AG04450 (cell line): ENCODE measurements at regions not wholly inside any gene's neighbourhood (a gene's known extent, or its start where the extent isn't known, plus 50 kb on each side); places are given as distances from the start of the nearest gene placed in this dataset.
"Not testable (repeated sequence)": the region's sequence is repeated elsewhere in the genome, so short reads cannot be mapped to it uniquely, and the experiment has no call there.

Experiments used
- CTCF ChIA-PET: fragments of 300-600, 350-600 bp; formaldehyde crosslinking; extraction: SDS; loops from one replicate; lab custom pipeline; 2022; ENCODE audit warnings: antibody characterized with exemption, inconsistent platforms; lab: Charles Lee
- POLR2A ChIA-PET: fragments of 350-600 bp; formaldehyde crosslinking; extraction: SDS; loops from one replicate; lab custom pipeline; 2021; ENCODE audit warnings: antibody characterized with exemption, inconsistent platforms; lab: Yijun Ruan, JAX
- DNase-seq: peaks from one replicate; pipeline ENCODE4 v3.0.0-alpha.2; 2011; ENCODE audit warnings: low read depth, low spot score
- H3K27ac ChIP-seq: one replicate; pipeline ENCODE4 v1.5.1; 2012; ENCODE audit warnings: low read depth, low read length, control low read depth
- H3K27me3 ChIP-seq: one replicate; pipeline ENCODE4 v1.6.0; 2012; ENCODE audit warnings: low read length; ENCODE audit not compliant: control insufficient read depth, insufficient read depth
- H3K4me3 ChIP-seq: 2 replicates; pipeline ENCODE4 v1.5.1; 2011; ENCODE audit warnings: mild to moderate bottlenecking, low read depth, low read length, control low read depth
- H3K9me3 ChIP-seq: 2 replicates; pipeline ENCODE4 v1.5.1; 2012; ENCODE audit warnings: low read length; ENCODE audit not compliant: control insufficient read depth, insufficient read depth
- TF ChIP-seq, protein P1 (sequence below): IDR thresholded peaks from 2 replicates; pipeline ENCODE4 v1.5.1; 2011; ENCODE audit warnings: low read depth, low read length, control low read depth, inconsistent platforms

GRCh38 chr1:189253601-189254350, 1223.9 kb downstream of the BRINP3 start:
- ChIA-PET POLR2A (no interaction called here), CTCF (no interaction called here)
- H3K4me3 ChIP-seq, result no peak overlapping the region
- no peaks in the 10 kb centered on the region for H3K27me3 ChIP-seq
- no peak overlapping the region for H3K27ac ChIP-seq
- DNase-seq, result no peak
- H3K9me3 ChIP-seq, result no peaks in the 10 kb centered on the region
- TF ChIP-seq, protein P1, sequence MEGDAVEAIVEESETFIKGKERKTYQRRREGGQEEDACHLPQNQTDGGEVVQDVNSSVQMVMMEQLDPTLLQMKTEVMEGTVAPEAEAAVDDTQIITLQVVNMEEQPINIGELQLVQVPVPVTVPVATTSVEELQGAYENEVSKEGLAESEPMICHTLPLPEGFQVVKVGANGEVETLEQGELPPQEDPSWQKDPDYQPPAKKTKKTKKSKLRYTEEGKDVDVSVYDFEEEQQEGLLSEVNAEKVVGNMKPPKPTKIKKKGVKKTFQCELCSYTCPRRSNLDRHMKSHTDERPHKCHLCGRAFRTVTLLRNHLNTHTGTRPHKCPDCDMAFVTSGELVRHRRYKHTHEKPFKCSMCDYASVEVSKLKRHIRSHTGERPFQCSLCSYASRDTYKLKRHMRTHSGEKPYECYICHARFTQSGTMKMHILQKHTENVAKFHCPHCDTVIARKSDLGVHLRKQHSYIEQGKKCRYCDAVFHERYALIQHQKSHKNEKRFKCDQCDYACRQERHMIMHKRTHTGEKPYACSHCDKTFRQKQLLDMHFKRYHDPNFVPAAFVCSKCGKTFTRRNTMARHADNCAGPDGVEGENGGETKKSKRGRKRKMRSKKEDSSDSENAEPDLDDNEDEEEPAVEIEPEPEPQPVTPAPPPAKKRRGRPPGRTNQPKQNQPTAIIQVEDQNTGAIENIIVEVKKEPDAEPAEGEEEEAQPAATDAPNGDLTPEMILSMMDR, result no peak

DNA sequence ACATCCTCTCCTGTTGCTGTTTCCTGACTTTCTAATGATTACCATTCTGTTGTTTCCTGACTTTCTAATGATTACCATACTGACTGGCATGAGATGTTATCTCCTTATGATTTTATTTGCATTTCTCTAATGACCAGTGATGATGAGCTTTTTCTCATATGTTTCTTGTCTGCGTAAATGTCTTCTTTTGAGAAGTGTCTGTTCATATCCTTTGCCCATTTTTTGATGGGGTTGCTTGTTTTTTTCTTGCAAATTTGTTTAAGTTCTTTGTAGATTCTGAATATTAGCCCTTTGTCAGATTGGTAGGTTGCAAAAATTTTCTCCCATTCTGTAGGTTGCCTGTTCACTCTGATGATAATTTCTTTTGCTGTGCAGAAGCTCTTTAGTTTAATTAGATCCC, 1216.5 kb downstream of the BRINP3 start:
- H3K27ac ChIP-seq, POLR2A ChIA-PET, H3K9me3 ChIP-seq, CTCF ChIA-PET, DNase-seq, H3K4me3 ChIP-seq, H3K27me3 ChIP-seq: not testable (repeated sequence)

DNA sequence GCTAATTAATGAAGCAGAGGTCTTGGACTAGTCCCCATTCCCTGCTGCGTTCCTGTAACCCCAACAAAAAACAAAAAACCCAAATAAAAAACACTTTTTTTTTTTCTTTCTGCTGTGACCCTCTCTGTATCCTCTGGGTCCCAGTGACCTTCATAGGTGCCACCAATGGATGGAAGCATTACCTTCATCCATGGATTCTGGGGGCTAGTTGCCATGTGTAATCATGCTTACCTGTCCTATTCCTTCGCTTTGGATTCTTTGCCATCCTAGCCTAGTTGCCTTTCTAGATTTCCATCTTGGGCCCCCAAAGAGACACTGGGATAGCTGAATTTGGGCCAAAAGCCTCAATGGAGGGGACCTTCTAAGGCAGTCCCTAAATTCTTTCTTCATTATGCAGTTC, 1208.7 kb downstream of the BRINP3 start:
- TF ChIP-seq, protein P1, result no peak
- no peak overlapping the region for H3K27ac ChIP-seq
- H3K27me3 ChIP-seq, result no peaks in the 10 kb centered on the region
- H3K4me3 ChIP-seq, result no peak overlapping the region
- H3K9me3 ChIP-seq, result peaks cover 12% of the 10 kb centered on the region
- POLR2A ChIA-PET, result no interaction called here
- no peak for DNase-seq
- CTCF ChIA-PET, result no interaction called here

DNA sequence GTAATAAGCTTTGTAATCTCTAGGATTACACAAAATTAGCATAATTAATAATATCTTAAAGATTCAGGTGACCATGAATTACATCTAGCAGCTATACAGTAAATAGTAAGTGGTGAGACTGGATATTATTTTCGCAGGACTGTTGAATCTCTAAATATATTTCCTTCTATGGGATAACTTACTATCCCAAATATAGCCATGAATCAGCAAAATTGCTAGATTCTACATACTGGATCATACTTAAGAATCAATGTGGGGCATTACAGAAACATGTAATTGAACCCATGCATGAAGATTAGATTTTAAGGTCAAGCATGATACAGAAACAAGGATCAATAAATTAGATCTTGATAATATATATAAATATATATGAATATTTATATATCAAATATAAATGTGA, 1203.4 kb downstream of the BRINP3 start:
- H3K4me3 ChIP-seq, result no peak overlapping the region
- ChIA-PET POLR2A (no interaction called here), CTCF (no interaction called here)
- H3K27me3 ChIP-seq, result no peaks in the 10 kb centered on the region
- H3K27ac ChIP-seq, result no peak overlapping the region
- H3K9me3 ChIP-seq, result peaks cover 2% of the 10 kb centered on the region; the same call in 1 of the 2 replicates
- no peak for DNase-seq
- TF ChIP-seq, protein P1, result no peak

GRCh38 chr1:189275796-189276195, 1201.9 kb downstream of the BRINP3 start:
- Histone ChIP-seq H3K27ac (no peak overlapping the region), H3K4me3 (no peak overlapping the region), H3K27me3 (no peaks in the 10 kb centered on the region), H3K9me3 (no peaks in the 10 kb centered on the region)
- no peak for DNase-seq
- ChIA-PET CTCF (no interaction called here), POLR2A (no interaction called here)
- TF ChIP-seq, protein P1, result no peak
